ENCODE measurements at regions not wholly inside any gene's neighbourhood (a gene's known extent, or its start where the extent isn't known, plus 50 kb on each side); places are given as distances from the start of the nearest gene placed in this dataset.

- Histone ChIP-seq H3K9ac (ENCODE audit: low read depth, low read length) (no peak overlapping the region), H3K4me3 (ENCODE audit: low read depth in 1 of 2, low read length in 2 of 2) (no peak overlapping the region), H3K36me3 (ENCODE audit: insufficient read depth, low read length) (no peaks in the 10 kb centered on the region), H3K27me3 (ENCODE audit: insufficient read depth, low read length, poor library complexity) (no peaks in the 10 kb centered on the region), H2AFZ (ENCODE audit: low read depth, low read length) (no peak overlapping the region), H3K27ac (ENCODE audit: low read length) (no peak overlapping the region), H4K20me1 (ENCODE audit: insufficient read depth, low read length) (no peaks in the 10 kb centered on the region), H3K9me3 (ENCODE audit: insufficient read depth, low read length, severe bottlenecking) (no peaks in the 10 kb centered on the region), H3K4me2 (ENCODE audit: insufficient read depth, low read length) (no peak overlapping the region), H3K79me2 (ENCODE audit: insufficient read depth, low read length) (no peaks in the 10 kb centered on the region), H3K4me1 (ENCODE audit: insufficient read depth, low read length) (no peaks in the 10 kb centered on the region)
- ATAC-seq (ENCODE audit: insufficient read depth, low read depth): no peak
- TF ChIP-seq, protein P1, sequence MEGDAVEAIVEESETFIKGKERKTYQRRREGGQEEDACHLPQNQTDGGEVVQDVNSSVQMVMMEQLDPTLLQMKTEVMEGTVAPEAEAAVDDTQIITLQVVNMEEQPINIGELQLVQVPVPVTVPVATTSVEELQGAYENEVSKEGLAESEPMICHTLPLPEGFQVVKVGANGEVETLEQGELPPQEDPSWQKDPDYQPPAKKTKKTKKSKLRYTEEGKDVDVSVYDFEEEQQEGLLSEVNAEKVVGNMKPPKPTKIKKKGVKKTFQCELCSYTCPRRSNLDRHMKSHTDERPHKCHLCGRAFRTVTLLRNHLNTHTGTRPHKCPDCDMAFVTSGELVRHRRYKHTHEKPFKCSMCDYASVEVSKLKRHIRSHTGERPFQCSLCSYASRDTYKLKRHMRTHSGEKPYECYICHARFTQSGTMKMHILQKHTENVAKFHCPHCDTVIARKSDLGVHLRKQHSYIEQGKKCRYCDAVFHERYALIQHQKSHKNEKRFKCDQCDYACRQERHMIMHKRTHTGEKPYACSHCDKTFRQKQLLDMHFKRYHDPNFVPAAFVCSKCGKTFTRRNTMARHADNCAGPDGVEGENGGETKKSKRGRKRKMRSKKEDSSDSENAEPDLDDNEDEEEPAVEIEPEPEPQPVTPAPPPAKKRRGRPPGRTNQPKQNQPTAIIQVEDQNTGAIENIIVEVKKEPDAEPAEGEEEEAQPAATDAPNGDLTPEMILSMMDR (IDR thresholded peaks at IDR 0.05; ENCODE audit: borderline replicate concordance, extremely low read depth, low read length, poor library complexity, severe bottlenecking): no peak
- no peak for TF ChIP-seq EZH2 (IDR thresholded peaks at IDR 0.05; ENCODE audit: borderline replicate concordance, low read depth, low read length, severe bottlenecking)
- DNase-seq: no peak
These were observed 54.3 kb upstream of the CABCOCO1 start for GRCh38 chr10:61608255-61609033.

- peak; percentile 53; the same call in 2 of the 3 replicates for ATAC-seq (ENCODE audit: insufficient read depth, low read depth)
These were observed 55.5 kb upstream of the CABCOCO1 start for GRCh38 chr10:61606959-61607907.

DNA sequence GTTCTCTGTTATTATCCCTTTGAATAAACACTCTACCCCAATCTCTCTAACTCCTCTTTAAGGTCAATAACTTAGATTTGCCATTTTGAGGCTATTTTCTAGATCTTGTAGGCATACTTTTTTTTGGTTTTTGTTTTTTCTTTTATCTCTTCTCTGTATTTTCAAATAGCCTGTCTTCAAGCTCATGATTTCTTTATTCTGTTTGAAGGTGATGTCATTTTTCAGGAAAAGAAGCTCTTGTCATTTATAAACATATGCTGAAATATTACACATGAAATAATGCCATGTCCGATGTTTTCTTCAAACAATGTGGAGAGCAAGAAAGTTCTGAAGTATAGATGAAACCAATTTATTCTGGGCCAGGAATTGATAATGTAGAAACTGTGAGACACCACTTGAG is 57.5 kb upstream of the CABCOCO1 start:
- Histone ChIP-seq H3K9me3 (ENCODE audit: insufficient read depth, low read length, severe bottlenecking) (no peaks in the 10 kb centered on the region), H3K36me3 (ENCODE audit: insufficient read depth, low read length) (no peaks in the 10 kb centered on the region), H4K20me1 (ENCODE audit: insufficient read depth, low read length) (no peaks in the 10 kb centered on the region), H3K4me3 (ENCODE audit: low read depth in 1 of 2, low read length in 2 of 2) (no peak overlapping the region), H3K4me1 (ENCODE audit: insufficient read depth, low read length) (no peaks in the 10 kb centered on the region), H3K79me2 (ENCODE audit: insufficient read depth, low read length) (no peaks in the 10 kb centered on the region), H3K9ac (ENCODE audit: low read depth, low read length) (no peak overlapping the region), H3K27ac (ENCODE audit: low read length) (no peak overlapping the region), H3K4me2 (ENCODE audit: insufficient read depth, low read length) (no peak overlapping the region), H3K27me3 (ENCODE audit: insufficient read depth, low read length, poor library complexity) (no peaks in the 10 kb centered on the region), H2AFZ (ENCODE audit: low read depth, low read length) (no peak overlapping the region)
- TF ChIP-seq, protein P1 (IDR thresholded peaks at IDR 0.05; ENCODE audit: borderline replicate concordance, extremely low read depth, low read length, poor library complexity, severe bottlenecking): no peak
- no peak for TF ChIP-seq EZH2 (IDR thresholded peaks at IDR 0.05; ENCODE audit: borderline replicate concordance, low read depth, low read length, severe bottlenecking)
- DNase-seq (no peak), ATAC-seq (ENCODE audit: insufficient read depth, low read depth) (no peak)

More at GRCh38 chr10:61606959-61607907, 55.5 kb upstream of the CABCOCO1 start:
- TF ChIP-seq, protein P1 (IDR thresholded peaks at IDR 0.05; ENCODE audit: borderline replicate concordance, extremely low read depth, low read length, poor library complexity, severe bottlenecking): peak; percentile 50
- no peak for TF ChIP-seq EZH2 (IDR thresholded peaks at IDR 0.05; ENCODE audit: borderline replicate concordance, low read depth, low read length, severe bottlenecking)
- no peaks in the 10 kb centered on the region for H3K4me1 ChIP-seq (ENCODE audit: insufficient read depth, low read length)
- no peaks in the 10 kb centered on the region for H3K9me3 ChIP-seq (ENCODE audit: insufficient read depth, low read length, severe bottlenecking)
- H3K36me3 ChIP-seq (ENCODE audit: insufficient read depth, low read length): no peaks in the 10 kb centered on the region
- no peak overlapping the region for H3K27ac ChIP-seq (ENCODE audit: low read length)
- no peak overlapping the region for H3K4me2 ChIP-seq (ENCODE audit: insufficient read depth, low read length)
- no peak for DNase-seq
- no peaks in the 10 kb centered on the region for H3K79me2 ChIP-seq (ENCODE audit: insufficient read depth, low read length)
- no peak overlapping the region for H2AFZ ChIP-seq (ENCODE audit: low read depth, low read length)
- no peak overlapping the region for H3K9ac ChIP-seq (ENCODE audit: low read depth, low read length)
- H4K20me1 ChIP-seq (ENCODE audit: insufficient read depth, low read length): no peaks in the 10 kb centered on the region
- no peaks in the 10 kb centered on the region for H3K27me3 ChIP-seq (ENCODE audit: insufficient read depth, low read length, poor library complexity)
- H3K4me3 ChIP-seq (ENCODE audit: low read depth in 1 of 2, low read length in 2 of 2): no peak overlapping the region
